H54 (cell line): ENCODE measurements at regions not wholly inside any gene's neighbourhood (a gene's known extent, or its start where the extent isn't known, plus 50 kb on each side); places are given as distances from the start of the nearest gene placed in this dataset.

Experiments
- DNase-seq: peaks from one replicate; pipeline ENCODE4 v3.0.0; 2011; ENCODE audit warnings: low spot score, mixed read lengths; ENCODE audit not compliant: insufficient read length
- FAIRE-seq: peaks from 3 replicates; lab custom pipeline; 2011; peaks lifted over from hg19 to GRCh38; lab: Jason Lieb, UNC
- POLR2A ChIP-seq: IDR thresholded peaks from 2 replicates; pipeline ENCODE4 v1.6.1; 2011; ENCODE audit warnings: low read depth, mild to moderate bottlenecking, low read length

- DNase-seq = no peak
- TF ChIP-seq POLR2A = no peak
- FAIRE-seq = no peak
Measured at GRCh38 chr11:39247570-39248137, 2211.8 kb downstream of the LRRC4C start.

GRCh38 chr11:39239553-39239952 is 2219.9 kb downstream of the LRRC4C start:
- DNase-seq = no peak
- FAIRE-seq = no peak
- no peak for TF ChIP-seq POLR2A

- FAIRE-seq (no peak), DNase-seq (no peak)
Measured at GRCh38 chr11:39236916-39237315, 2222.5 kb downstream of the LRRC4C start.

GRCh38 chr11:39221550-39222138 is 2237.8 kb downstream of the LRRC4C start:
- FAIRE-seq (no peak), DNase-seq (no peak)
- no peak for TF ChIP-seq POLR2A

More at GRCh38 chr11:39236916-39237315, 2222.5 kb downstream of the LRRC4C start:
- no peak for TF ChIP-seq POLR2A

GRCh38 chr11:39220501-39221230 is 2238.8 kb downstream of the LRRC4C start:
- TF ChIP-seq POLR2A = no peak
- FAIRE-seq = no peak
- DNase-seq = no peak

GRCh38 chr11:39220069-39220468 is 2239.4 kb downstream of the LRRC4C start:
- TF ChIP-seq POLR2A = no peak
- no peak for DNase-seq
- no peak for FAIRE-seq

GRCh38 chr11:39209981-39210380 is 2249.5 kb downstream of the LRRC4C start:
- DNase-seq (no peak), FAIRE-seq (peak; percentile 6)
- no peak for TF ChIP-seq POLR2A

DNA sequence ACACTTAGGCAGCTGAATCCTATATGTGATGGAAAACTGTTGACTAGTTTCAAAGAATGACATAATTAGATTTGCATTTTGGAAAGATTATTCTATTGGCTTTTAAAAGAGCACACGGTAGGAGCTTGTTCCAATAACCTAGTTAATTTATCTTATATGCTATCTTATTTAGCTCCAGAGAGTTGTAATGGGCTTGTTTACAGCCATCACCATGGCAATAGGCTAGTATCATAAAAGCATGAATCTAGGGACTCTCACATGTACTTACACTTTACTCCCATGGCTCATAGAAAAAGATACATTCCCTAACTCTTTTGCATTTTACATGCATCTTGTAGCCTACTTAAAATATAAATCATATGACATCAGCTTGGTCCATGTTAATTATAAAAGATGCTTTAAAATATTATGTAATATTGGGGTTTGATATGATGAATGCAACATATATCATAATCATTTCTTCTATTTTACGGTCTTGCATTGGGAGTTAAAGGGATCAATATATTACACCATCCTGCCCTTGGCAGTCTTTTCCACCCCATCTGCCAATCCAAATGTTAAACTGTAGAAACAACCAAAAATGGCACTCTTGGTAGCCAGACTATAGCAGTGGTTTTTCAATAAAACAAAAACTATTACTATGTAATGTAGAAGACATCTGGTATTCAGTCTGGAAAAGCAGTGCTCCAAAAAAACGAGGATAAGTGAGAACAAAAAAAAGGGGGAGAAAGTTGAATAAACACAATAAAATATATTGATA is 2254.0 kb downstream of the LRRC4C start:
- no peak for TF ChIP-seq POLR2A
- DNase-seq (no peak), FAIRE-seq (no peak)

DNA sequence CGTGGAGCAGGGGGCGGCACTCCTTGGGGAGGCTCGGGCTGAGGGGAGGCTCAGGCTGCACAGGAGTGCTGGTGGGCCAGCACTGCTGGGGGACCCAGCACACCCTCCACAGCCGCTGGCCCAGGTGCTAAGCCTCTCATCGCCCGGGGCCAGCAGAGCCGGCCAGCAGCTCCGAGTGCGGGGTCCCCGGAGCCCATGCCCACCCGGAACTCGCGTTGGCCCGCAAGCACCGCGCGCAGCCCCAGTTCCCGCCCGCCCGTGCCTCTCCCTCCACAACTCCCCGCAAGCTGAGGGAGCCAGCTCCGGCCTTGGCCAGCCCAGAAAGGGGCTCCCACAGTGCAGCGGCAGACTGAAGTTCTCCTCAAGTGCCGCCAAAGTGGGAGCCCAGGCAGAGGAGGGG is 2266.8 kb downstream of the LRRC4C start:
- FAIRE-seq (no peak), DNase-seq (no peak)
- no peak for TF ChIP-seq POLR2A

DNA sequence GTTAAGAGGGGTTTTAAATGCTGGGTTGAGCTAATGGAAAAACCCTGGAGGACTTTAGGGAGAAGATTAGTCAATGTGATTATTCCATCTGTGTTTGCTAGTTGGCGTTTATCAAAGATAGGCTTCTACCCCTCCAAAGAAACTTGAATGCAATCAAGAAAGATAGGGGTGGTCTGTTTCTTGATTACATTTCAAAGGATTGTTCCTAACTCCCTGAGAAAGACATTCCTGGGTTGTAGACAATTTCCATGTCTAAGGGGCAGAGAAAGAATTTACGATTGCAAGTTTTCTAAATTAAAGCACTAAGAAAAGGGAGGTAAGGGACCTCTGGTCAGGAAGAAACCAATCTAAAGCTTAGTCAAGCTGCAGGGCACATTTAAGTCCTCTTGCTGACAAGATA is 2268.7 kb downstream of the LRRC4C start:
- DNase-seq (no peak), FAIRE-seq (no peak)
- no peak for TF ChIP-seq POLR2A

GRCh38 chr11:39177678-39178077 is 2281.8 kb downstream of the LRRC4C start:
- FAIRE-seq = no peak
- TF ChIP-seq POLR2A = no peak
- no peak for DNase-seq

- DNase-seq (no peak), FAIRE-seq (no peak)
- TF ChIP-seq POLR2A = no peak
Measured at GRCh38 chr11:39174965-39175364, 2284.5 kb downstream of the LRRC4C start.

- FAIRE-seq = no peak
- TF ChIP-seq POLR2A = no peak
Measured at GRCh38 chr11:39174196-39174595, 2285.3 kb downstream of the LRRC4C start.

GRCh38 chr11:39165021-39165420 is 2294.4 kb downstream of the LRRC4C start:
- DNase-seq (no peak), FAIRE-seq (no peak)
- TF ChIP-seq POLR2A = no peak

More at GRCh38 chr11:39174196-39174595, 2285.3 kb downstream of the LRRC4C start:
- DNase-seq = no peak
